ENCODE measurements at regions not wholly inside any gene's neighbourhood (a gene's known extent, or its start where the extent isn't known, plus 50 kb on each side); places are given as distances from the start of the nearest gene placed in this dataset.

DNA sequence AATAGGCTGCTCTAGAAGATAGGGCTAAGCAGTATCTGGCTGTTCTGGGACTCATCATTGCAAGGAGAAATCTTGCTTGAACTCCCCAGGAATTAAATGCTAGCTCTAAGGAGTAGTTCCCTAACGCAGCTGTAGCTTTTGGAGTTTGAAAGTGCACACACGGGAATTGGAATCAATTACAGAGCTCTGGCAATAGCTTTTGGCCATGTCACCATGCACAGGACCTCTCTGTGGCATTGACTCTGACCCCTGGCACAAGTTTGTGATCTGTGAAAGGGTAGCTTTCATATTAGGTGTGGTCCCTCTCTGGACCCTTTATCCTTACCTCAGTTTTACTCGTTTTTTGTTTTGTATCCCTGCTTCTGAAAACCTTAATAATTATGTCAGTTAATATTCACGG is 121.6 kb downstream of the FAT3 start:
- TF ChIP-seq POLR2AphosphoS5 (IDR thresholded peaks at IDR 0.05) (no peak), CTCF (IDR thresholded peaks at IDR 0.05) (no peak), EP300 (IDR thresholded peaks at IDR 0.05) (no peak), POLR2A (IDR thresholded peaks at IDR 0.05) (no peak)
- no peak overlapping the region for H3K27ac ChIP-seq
- no peaks in the 10 kb centered on the region for H3K4me1 ChIP-seq
- DNase-seq (no peak), ATAC-seq (ENCODE audit: low FRiP score in 2 of 2) (no peak)
- 64 to 73% methylated on average over 4 of the region's 4 CpGs for WGBS, 2 donors
- H3K4me3 ChIP-seq: no peak overlapping the region
- H3K27me3 ChIP-seq: no peaks in the 10 kb centered on the region
- no peaks in the 10 kb centered on the region for H3K9me3 ChIP-seq
- H3K36me3 ChIP-seq: no peaks in the 10 kb centered on the region

DNA sequence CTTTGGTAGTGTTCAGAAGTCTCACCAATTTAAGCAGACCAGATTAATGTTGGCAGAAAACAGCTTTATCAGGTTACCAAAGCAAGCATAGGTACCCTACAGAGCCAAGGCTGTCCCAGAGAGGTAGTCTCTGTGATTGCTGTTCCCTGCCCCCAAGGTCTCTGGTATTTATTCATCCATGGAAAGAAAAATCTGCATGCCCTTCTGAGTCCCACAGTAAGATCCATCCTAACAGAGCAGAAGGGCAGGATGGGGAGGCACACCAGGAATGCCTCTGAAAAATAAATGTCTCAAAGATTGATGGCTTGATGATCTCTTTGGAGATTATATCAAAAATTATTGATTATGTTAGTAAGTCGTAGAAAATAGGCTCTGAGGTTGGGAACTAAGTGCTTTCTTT is 122.8 kb downstream of the FAT3 start:
- Histone ChIP-seq H3K36me3 (no peaks in the 10 kb centered on the region), H3K4me1 (no peaks in the 10 kb centered on the region), H3K9me3 (no peaks in the 10 kb centered on the region), H3K4me3 (no peak overlapping the region), H3K27ac (no peak overlapping the region), H3K27me3 (no peaks in the 10 kb centered on the region)
- DNase-seq (no peak), ATAC-seq (ENCODE audit: low FRiP score in 2 of 2) (no peak)
- WGBS, 2 donors: 50 to 55% methylated on average over 1 of the region's 1 CpG
- TF ChIP-seq POLR2A (IDR thresholded peaks at IDR 0.05) (no peak), POLR2AphosphoS5 (IDR thresholded peaks at IDR 0.05) (no peak), EP300 (IDR thresholded peaks at IDR 0.05) (no peak), CTCF (IDR thresholded peaks at IDR 0.05) (no peak)

GRCh38 chr11:92349486-92350156 is 125.0 kb downstream of the FAT3 start:
- no peak overlapping the region for H3K27ac ChIP-seq
- H3K4me1 ChIP-seq: no peaks in the 10 kb centered on the region
- H3K36me3 ChIP-seq: no peaks in the 10 kb centered on the region
- ATAC-seq (ENCODE audit: low FRiP score in 2 of 2) (no peak), DNase-seq (no peak)
- 69 to 72% methylated on average over 4 of the region's 4 CpGs for WGBS, 2 donors
- TF ChIP-seq EP300 (IDR thresholded peaks at IDR 0.05): no peak
- TF ChIP-seq CTCF (IDR thresholded peaks at IDR 0.05): no peak
- TF ChIP-seq POLR2A (IDR thresholded peaks at IDR 0.05): no peak
- TF ChIP-seq POLR2AphosphoS5 (IDR thresholded peaks at IDR 0.05): no peak
- no peaks in the 10 kb centered on the region for H3K9me3 ChIP-seq
- H3K27me3 ChIP-seq: no peaks in the 10 kb centered on the region
- H3K4me3 ChIP-seq: no peak overlapping the region

DNA sequence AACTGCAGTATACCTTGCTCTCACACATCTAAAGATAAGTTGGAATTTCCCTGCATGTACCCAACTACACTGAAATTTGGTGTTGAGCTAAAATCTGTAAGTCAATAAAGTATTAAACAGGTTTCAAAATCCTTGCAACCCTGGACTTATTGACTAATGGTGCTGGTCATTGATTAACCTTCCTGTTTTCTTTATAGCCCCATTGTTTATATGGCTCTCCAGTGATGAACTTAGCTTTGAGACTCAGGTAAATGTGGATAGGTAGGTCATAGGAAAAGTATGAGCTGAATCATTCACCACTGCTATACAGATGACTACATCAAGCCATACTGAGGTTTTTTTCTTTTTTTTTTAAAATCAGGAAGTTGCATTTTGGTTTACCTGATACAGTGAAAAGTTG is 132.7 kb downstream of the FAT3 start:
- no peaks in the 10 kb centered on the region for H3K27me3 ChIP-seq
- H3K4me3 ChIP-seq: no peak overlapping the region
- no peak for TF ChIP-seq CTCF (IDR thresholded peaks at IDR 0.05)
- TF ChIP-seq POLR2A (IDR thresholded peaks at IDR 0.05): no peak
- no peak for TF ChIP-seq POLR2AphosphoS5 (IDR thresholded peaks at IDR 0.05)
- no peak for TF ChIP-seq EP300 (IDR thresholded peaks at IDR 0.05)
- no peak overlapping the region for H3K27ac ChIP-seq
- H3K4me1 ChIP-seq: no peaks in the 10 kb centered on the region
- DNase-seq (no peak), ATAC-seq (ENCODE audit: low FRiP score in 2 of 2) (no peak)
- no peaks in the 10 kb centered on the region for H3K9me3 ChIP-seq
- no peaks in the 10 kb centered on the region for H3K36me3 ChIP-seq

DNA sequence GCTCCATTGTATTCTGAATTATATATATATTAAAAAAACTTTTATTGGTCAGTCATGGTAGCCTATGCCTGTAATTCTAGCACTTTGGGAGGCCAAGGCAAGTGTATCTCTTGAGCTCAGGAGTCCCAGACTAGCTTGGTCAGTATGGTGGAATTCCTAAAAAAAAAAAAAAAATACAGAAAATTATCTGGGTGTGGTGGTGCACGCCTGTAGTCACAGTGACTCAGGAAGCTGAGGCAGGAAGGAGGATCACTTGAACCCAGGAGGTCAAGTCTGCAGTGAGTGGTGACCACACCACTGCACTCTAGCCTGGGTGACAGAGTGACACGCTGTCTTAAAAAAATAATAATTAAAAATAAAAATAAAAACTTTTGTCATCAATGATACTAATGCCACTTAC is 133.2 kb downstream of the FAT3 start:
- Histone ChIP-seq H3K4me3 (no peak overlapping the region), H3K27me3 (no peaks in the 10 kb centered on the region), H3K36me3 (no peaks in the 10 kb centered on the region), H3K27ac (no peak overlapping the region), H3K9me3 (no peaks in the 10 kb centered on the region), H3K4me1 (no peaks in the 10 kb centered on the region)
- TF ChIP-seq POLR2AphosphoS5 (IDR thresholded peaks at IDR 0.05) (no peak), EP300 (IDR thresholded peaks at IDR 0.05) (no peak), POLR2A (IDR thresholded peaks at IDR 0.05) (no peak), CTCF (IDR thresholded peaks at IDR 0.05) (no peak)
- DNase-seq: no peak
- WGBS, 2 donors: 76 to 89% methylated on average over 2 of the region's 2 CpGs
- no peak for ATAC-seq (ENCODE audit: low FRiP score in 2 of 2)

Data from upper lobe of left lung (tissue), 6 donors.